ENCODE measurements at regions not wholly inside any gene's neighbourhood (a gene's known extent, or its start where the extent isn't known, plus 50 kb on each side); places are given as distances from the start of the nearest gene placed in this dataset.

DNA sequence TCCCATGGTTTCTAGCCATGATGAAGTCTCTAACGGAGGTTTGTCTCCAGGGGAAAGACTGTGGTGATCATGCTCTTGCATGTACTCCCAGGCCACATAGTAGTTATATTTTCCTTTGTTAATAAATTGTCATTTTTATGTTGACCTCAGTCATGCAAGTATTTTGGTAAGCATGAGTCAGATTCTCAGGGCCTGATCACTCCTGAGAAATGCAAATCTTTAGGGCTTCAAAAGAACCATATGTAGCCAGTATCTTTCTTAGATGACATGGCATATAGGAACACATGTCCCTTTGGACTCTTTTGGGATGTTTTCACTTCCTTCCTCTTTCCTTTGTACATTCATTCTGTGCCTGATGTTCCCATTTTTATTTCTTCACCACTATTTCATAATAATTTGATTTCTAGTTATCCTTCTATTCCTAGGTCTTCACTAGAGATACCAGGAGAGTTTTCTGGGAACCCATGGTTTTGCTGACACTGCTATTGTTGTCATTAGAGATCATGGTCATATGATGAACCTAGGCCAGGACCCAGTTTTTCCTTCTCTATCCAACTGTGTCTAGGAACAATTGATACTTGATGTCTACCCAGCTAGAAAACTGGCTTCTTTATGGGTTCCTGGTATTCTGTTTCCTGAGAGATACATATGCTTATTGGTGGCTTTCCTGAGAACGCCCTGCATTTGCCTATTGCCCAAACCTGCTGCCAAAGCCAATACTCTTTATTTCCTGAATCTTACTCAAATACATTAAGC lies 248.1 kb upstream of the NREP start:
- H3K27me3 Mint-ChIP-seq: peaks cover 3% of the 10 kb centered on the region
- no peaks in the 10 kb centered on the region for H3K9me3 Mint-ChIP-seq
- ChIA-PET POLR2A (no interaction called here), CTCF (no interaction called here)
- H3K36me3 Mint-ChIP-seq (ENCODE audit: low read depth): no peaks in the 10 kb centered on the region
- TF ChIP-seq, protein P1, sequence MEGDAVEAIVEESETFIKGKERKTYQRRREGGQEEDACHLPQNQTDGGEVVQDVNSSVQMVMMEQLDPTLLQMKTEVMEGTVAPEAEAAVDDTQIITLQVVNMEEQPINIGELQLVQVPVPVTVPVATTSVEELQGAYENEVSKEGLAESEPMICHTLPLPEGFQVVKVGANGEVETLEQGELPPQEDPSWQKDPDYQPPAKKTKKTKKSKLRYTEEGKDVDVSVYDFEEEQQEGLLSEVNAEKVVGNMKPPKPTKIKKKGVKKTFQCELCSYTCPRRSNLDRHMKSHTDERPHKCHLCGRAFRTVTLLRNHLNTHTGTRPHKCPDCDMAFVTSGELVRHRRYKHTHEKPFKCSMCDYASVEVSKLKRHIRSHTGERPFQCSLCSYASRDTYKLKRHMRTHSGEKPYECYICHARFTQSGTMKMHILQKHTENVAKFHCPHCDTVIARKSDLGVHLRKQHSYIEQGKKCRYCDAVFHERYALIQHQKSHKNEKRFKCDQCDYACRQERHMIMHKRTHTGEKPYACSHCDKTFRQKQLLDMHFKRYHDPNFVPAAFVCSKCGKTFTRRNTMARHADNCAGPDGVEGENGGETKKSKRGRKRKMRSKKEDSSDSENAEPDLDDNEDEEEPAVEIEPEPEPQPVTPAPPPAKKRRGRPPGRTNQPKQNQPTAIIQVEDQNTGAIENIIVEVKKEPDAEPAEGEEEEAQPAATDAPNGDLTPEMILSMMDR (IDR thresholded peaks at IDR 0.05): no peak
- DNase-seq (no peak), ATAC-seq (peak; percentile 34)
- peaks cover 3% of the 10 kb centered on the region for H3K4me1 Mint-ChIP-seq (ENCODE audit: low read depth)
- H3K27ac Mint-ChIP-seq: no peak overlapping the region
- H3K4me3 Mint-ChIP-seq: no peak overlapping the region
- intact Hi-C loops (cut with micrococcal nuclease): no loop called here

GRCh38 chr5:112002376-112002775 lies 245.4 kb upstream of the NREP start:
- ATAC-seq (no peak), DNase-seq (no peak)
- H3K27ac Mint-ChIP-seq: no peak overlapping the region
- intact Hi-C loops (cut with micrococcal nuclease): no loop called here
- H3K9me3 Mint-ChIP-seq: no peaks in the 10 kb centered on the region
- TF ChIP-seq, protein P1 (IDR thresholded peaks at IDR 0.05): no peak
- H3K4me1 Mint-ChIP-seq (ENCODE audit: low read depth): peaks cover 6% of the 10 kb centered on the region
- CTCF ChIA-PET: no interaction called here
- H3K36me3 Mint-ChIP-seq (ENCODE audit: low read depth): no peaks in the 10 kb centered on the region
- H3K4me3 Mint-ChIP-seq: no peak overlapping the region
- peaks cover 5% of the 10 kb centered on the region for H3K27me3 Mint-ChIP-seq
- POLR2A ChIA-PET: no interaction called here

- ChIA-PET CTCF (no interaction called here), POLR2A (no interaction called here)
- Mint-ChIP-seq H3K36me3 (ENCODE audit: low read depth) (no peaks in the 10 kb centered on the region), H3K27ac (no peak overlapping the region), H3K27me3 (peaks cover 3% of the 10 kb centered on the region), H3K9me3 (no peaks in the 10 kb centered on the region), H3K4me3 (no peak overlapping the region), H3K4me1 (ENCODE audit: low read depth) (peaks cover 3% of the 10 kb centered on the region)
- TF ChIP-seq, protein P1 (IDR thresholded peaks at IDR 0.05): no peak
- no peak for ATAC-seq
- intact Hi-C loops (cut with micrococcal nuclease): no loop called here
- no peak for DNase-seq
Observed at GRCh38 chr5:111999286-111999685, 242.3 kb upstream of the NREP start.

- Mint-ChIP-seq H3K27me3 (peaks cover 4% of the 10 kb centered on the region), H3K9me3 (no peaks in the 10 kb centered on the region), H3K36me3 (ENCODE audit: low read depth) (no peaks in the 10 kb centered on the region), H3K27ac (no peak overlapping the region), H3K4me1 (ENCODE audit: low read depth) (peaks cover 3% of the 10 kb centered on the region), H3K4me3 (no peak overlapping the region)
- no peak for DNase-seq
- intact Hi-C loops (cut with micrococcal nuclease): no loop called here
- TF ChIP-seq, protein P1 (IDR thresholded peaks at IDR 0.05): no peak
- CTCF ChIA-PET: no interaction called here
- POLR2A ChIA-PET: no interaction called here
- ATAC-seq: no peak
Observed at GRCh38 chr5:111998871-111999270, 241.9 kb upstream of the NREP start.

DNA sequence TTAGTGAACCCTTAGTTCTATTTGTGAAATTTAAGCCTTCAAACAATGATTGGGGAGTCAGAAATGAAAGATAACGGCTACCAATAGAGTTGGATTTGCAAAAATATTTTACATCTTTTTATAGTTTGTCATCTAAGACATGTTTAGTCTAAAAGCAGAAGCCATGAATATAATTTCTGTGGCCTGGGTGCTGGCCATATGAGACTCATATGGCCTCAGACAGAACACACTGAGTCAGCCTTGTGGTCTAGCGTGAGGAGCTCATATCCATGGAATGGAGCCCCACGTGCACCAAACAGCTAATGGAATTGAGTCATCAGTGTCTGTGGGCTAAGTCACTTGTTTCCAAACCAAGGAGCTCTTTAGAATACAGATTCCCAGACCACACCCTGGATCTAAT lies 240.7 kb upstream of the NREP start:
- ChIA-PET POLR2A (interaction anchor here (0.6 kb wide), 1 partner anchor 29 kb away, joined by 3 read pairs; no protein-coding TSS in a partner anchor), CTCF (interaction anchor here (1.3 kb wide), 1 partner anchor 11 kb away, joined by 3 read pairs; no protein-coding TSS in a partner anchor)
- DNase-seq (peak; percentile 7), ATAC-seq (no peak)
- TF ChIP-seq, protein P1 (IDR thresholded peaks at IDR 0.05): no peak
- no peaks in the 10 kb centered on the region for H3K9me3 Mint-ChIP-seq
- peaks cover 4% of the 10 kb centered on the region for H3K27me3 Mint-ChIP-seq
- peaks cover 3% of the 10 kb centered on the region for H3K4me1 Mint-ChIP-seq (ENCODE audit: low read depth)
- intact Hi-C loops (cut with micrococcal nuclease): no loop called here
- H3K27ac Mint-ChIP-seq: no peak overlapping the region
- H3K4me3 Mint-ChIP-seq: no peak overlapping the region
- no peaks in the 10 kb centered on the region for H3K36me3 Mint-ChIP-seq (ENCODE audit: low read depth)
